NCI-H1694 (cell line): ENCODE measurements at regions not wholly inside any gene's neighbourhood (a gene's known extent, or its start where the extent isn't known, plus 50 kb on each side); places are given as distances from the start of the nearest gene placed in this dataset.
"Not testable (repeated sequence)": the region's sequence is repeated elsewhere in the genome, so short reads cannot be mapped to it uniquely, and the experiment has no call there.

Experiments
- DNase-seq: peaks from one replicate; lab custom pipeline; 2025; lab: John Stamatoyannopoulos, UW

GRCh38 chrX:84611843-84612636, 109.8 kb upstream of the HDX start:
- DNase-seq, result no peak

- DNase-seq, result no peak
These were observed 132.0 kb upstream of the HDX start for GRCh38 chrX:84634201-84634782.

DNA sequence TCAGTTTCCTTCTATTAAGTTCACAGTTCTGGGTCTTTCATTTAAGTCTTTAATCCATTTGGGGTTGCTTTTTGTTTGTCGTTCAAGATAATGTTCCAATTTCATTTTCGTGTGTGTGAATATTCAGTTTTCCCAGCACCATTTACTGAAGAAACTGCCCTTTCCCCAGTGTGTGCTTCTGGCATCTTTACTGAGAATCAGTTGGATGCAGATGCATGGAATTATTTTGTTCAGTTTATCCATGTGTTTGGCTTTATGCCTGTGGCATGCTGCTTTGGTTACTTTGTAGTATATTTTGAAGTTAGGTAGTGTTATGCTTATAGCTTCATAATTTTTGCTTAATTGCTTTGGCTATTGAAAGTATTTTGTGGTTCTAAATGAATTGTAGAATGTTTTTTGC, 163.8 kb upstream of the HDX start:
- DNase-seq, result no peak

- DNase-seq, result no peak
These were observed 188.0 kb upstream of the HDX start for GRCh38 chrX:84690228-84690627.

GRCh38 chrX:84709987-84710386, 207.7 kb upstream of the HDX start:
- DNase-seq, result no peak

- DNase-seq, result no peak
These were observed 208.4 kb upstream of the HDX start for GRCh38 chrX:84710611-84711010.

- DNase-seq, result no peak
These were observed 210.4 kb upstream of the HDX start for GRCh38 chrX:84712621-84713020.

DNA sequence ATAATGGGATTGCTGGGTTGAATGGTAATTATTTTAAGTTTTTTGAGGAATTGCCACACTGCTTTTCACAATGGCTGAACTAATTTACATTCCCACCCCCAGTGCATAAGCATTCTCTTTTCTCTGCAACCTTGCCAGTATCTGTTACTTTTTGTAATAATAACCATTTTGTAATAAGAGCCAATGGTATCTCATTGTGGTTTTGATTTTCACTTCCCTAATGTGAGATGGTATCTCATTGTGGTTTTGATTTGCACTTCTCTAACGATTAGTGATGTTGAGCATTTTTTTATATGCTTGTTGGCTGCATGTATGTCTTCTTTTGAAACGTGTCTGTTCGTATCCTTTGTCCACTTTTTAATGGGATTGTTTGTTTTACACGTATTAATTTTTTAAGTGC, 213.1 kb upstream of the HDX start:
- DNase-seq, result no peak

- DNase-seq, result no peak
These were observed 215.1 kb upstream of the HDX start for GRCh38 chrX:84717343-84717742.

DNA sequence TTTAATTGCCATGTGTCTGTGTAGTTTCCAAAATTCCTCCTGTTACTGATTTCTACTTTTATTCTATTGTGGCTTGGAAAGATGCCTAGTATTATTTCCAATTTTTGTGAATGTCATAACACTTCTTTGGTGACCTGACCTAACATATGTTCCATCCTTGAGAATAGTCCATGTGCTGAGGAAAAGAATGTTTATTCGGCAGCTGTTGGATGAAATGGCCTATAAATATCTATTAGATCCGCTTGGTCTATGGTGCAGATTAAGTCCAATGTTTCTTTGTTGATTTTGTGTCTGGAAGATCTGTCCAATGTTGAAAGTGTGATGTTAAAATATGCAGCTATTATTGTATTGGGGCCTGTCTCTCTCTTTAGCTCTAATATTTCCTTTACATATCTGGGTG, 219.2 kb upstream of the HDX start:
- DNase-seq, result no peak

- DNase-seq, result no peak
These were observed 222.3 kb upstream of the HDX start for GRCh38 chrX:84724576-84724975.

GRCh38 chrX:84729408-84729807, 227.2 kb upstream of the HDX start:
- DNase-seq, result no peak

DNA sequence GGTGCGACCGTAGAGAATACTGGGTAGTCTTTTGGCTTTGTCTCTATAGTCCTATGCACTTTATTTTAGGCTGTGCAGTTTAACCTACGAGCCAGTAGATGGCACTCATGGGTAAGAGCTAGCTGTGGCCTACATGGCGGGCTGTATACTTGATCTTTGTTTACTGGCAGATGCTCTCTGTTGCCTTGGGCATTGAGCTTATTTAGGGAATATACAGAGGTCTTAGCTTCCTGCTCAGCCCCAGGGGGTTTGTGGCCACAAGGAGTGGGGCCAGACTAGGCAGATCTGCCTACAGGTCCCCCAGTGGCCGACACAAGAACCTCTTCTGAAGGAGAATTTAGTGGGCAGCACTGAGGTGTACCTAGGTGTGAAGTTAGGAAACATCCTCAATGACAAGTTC, 227.6 kb upstream of the HDX start:
- DNase-seq, result peak; percentile 34

- no peak for DNase-seq
These were observed 232.8 kb upstream of the HDX start for GRCh38 chrX:84735025-84735424.

DNA sequence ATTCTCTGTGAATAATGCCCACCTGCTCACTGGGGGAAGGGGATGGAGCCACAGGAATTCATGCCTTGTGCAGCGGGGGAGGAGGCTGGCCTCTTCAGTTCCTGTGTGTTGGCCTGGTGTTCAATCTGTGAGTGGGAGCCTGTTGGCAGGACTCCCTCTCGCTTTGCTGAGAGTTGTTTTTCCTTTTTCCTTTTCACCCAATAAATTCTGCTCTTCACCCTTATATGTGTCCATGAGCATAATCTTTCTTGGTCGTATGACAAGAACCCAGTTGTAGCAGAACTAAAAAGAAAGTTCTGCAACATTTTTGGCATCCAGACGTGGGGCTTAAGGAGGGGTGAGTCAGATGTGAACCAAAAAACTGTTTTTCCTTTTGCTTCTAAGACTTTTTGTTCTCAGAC, 235.2 kb upstream of the HDX start:
- DNase-seq, result no peak

DNA sequence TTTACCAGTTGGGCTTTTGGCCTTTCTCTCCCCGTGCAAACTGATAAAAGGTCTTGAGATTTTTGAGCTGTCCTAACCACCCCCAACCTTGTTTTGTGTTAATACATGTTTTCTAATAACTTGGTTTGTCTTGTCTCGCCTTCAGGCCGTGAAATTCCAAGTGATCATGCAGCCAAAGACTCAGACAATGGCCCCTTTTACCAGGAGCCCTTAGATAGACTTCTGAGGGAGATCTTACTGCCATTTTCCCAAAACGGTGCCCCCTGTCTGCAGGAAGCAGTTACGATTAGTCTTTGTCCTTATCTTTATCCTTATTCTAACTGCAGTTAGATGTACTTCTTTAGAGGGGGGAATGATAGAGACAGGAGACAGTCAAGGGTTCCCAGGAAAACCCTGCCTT, 245.3 kb upstream of the HDX start:
- no peak for DNase-seq

GRCh38 chrX:84748965-84749656, 246.9 kb upstream of the HDX start:
- DNase-seq, result no peak

GRCh38 chrX:84760560-84760959, 243.1 kb upstream of the APOOL start:
- DNase-seq, result no peak

GRCh38 chrX:84796321-84796720, 207.4 kb upstream of the APOOL start:
- no peak for DNase-seq

DNA sequence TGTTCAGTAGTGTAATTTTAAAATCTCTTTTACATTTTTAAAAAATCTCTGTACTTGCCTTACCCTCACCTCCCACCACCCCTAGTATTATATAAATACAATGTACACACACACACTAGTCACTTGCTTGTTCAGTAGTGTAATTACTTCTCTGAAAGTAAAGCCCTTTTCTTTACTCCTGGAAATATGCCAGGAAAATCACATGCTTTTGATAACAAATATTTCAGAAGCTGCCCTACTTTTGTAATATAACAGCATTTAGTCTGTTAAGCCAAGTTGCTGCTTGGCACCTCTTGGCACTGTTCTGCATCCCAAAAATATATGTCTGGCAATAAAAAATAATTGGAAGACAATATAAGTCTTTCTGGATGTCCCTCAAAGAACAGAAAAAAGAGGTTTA, 172.8 kb upstream of the APOOL start:
- no peak for DNase-seq

DNA sequence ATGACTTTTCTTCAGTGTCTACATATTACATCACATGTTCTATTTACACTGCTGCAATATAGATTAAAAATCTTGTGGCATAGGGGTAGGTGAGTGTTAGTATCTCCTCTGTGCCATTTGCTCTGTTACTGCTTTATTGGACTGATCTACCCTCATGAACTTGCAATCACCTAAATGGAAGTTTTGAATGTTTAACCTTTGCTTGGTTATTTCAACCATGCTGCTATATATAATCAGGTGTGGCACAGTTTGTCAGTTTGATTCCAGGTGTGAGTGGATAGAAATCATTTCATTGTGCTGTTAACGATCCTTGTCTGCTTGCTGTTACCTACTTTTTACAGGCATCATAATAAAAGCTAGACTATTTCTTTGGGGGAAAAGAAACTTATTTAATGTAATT, 157.1 kb upstream of the APOOL start:
- DNase-seq, result not testable (repeated sequence)

DNA sequence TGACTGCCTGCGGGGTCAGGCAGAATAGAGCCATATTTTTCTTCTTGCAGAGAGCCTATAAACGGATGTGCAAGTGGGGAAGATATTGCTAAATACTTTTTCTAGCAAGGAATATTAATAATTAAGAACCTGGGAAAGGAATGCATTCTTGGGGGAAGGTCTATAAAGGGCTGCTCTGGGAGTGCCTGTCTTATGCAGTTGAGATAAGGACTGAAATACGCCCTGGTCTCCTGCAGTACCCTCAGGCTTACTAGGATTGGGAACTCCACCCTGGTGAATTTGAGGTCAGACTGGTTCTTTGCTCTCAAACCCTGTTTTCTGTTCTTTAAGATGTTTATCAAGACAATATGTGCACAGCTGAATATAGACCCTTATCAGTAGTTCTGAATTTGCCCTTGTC, 152.5 kb upstream of the APOOL start:
- DNase-seq, result not testable (repeated sequence)

DNA sequence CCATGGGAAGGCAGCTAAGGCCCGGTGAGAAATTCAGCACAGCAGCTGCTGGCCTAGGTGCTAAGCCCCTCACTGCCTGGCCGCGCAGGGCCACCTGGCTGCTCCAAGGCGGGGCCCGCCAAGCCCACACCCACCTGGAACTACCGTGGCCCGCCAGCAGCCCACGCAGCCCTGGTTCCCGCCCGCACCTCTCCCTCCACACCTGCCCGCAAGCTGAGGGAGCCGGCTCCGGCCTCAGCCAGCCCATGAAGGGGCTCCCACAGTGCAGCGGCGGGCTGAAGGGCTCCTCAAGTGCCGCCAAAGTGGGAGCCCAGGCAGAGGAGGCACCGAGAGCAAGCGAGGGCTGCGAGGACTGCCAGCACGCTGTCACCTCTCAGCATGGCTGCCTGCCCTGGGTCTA, 146.9 kb upstream of the APOOL start:
- DNase-seq, result not testable (repeated sequence)
